ENCODE measurements at regions not wholly inside any gene's neighbourhood (a gene's known extent, or its start where the extent isn't known, plus 50 kb on each side); places are given as distances from the start of the nearest gene placed in this dataset.

- no peak overlapping the region for H3K4me3 Mint-ChIP-seq
- Histone ChIP-seq H3K9me3 (ENCODE audit: control insufficient read depth, low read depth, low read length) (no peaks in the 10 kb centered on the region), H3K23me2 (ENCODE audit: insufficient read length, low read depth, low read length, poor library complexity, severe bottlenecking) (no peaks in the 10 kb centered on the region), H2BK12ac (ENCODE audit: insufficient read length, low read depth, low read length) (no peak overlapping the region), H2AFZ (ENCODE audit: low read length) (no peak overlapping the region), H3K9ac (ENCODE audit: extremely low read depth, insufficient read length, low read length) (no peak overlapping the region), H4K91ac (ENCODE audit: insufficient read length, low read depth, low read length) (no peak overlapping the region), H3K23ac (ENCODE audit: insufficient read length, low read depth, low read length) (no peak overlapping the region), H4K20me1 (ENCODE audit: control insufficient read depth, insufficient read depth, insufficient read length) (no peaks in the 10 kb centered on the region), H2BK20ac (ENCODE audit: low read depth, low read length, poor library complexity, severe bottlenecking) (no peak overlapping the region), H3K27me3 (ENCODE audit: insufficient read depth, low read length) (no peaks in the 10 kb centered on the region), H3K18ac (ENCODE audit: insufficient read length, low read depth, low read length) (no peak overlapping the region), H2BK15ac (ENCODE audit: low read depth, low read length) (no peak overlapping the region), H3T11ph (ENCODE audit: low read length) (no peak overlapping the region), H3K79me2 (ENCODE audit: insufficient read depth, low read length) (no peaks in the 10 kb centered on the region), H2BK5ac (ENCODE audit: insufficient read length, low read length) (no peak overlapping the region), H3K4ac (ENCODE audit: low read depth, low read length) (no peak overlapping the region), H3K14ac (ENCODE audit: insufficient read depth, low read length) (no peak overlapping the region), H4K8ac (replicated peaks; ENCODE audit: insufficient read length, low read depth, low read length) (no peak overlapping the region), H3K27ac (ENCODE audit: insufficient read length, low read depth, low read length) (no peak overlapping the region), H4K5ac (ENCODE audit: insufficient read length, low read depth, low read length) (no peak overlapping the region), H2BK120ac (ENCODE audit: low read depth, low read length, poor library complexity, severe bottlenecking) (no peak overlapping the region), H3K4me2 (ENCODE audit: insufficient read depth, insufficient read length, low read length) (no peak overlapping the region), H3K56ac (ENCODE audit: insufficient read length, low read depth, low read length) (no peak overlapping the region), H3K4me1 (ENCODE audit: insufficient read depth, low read length) (peaks cover 4% of the 10 kb centered on the region; the same call in 1 of the 2 replicates), H3K79me1 (ENCODE audit: insufficient read depth, low read depth, low read length, poor library complexity, severe bottlenecking) (no peaks in the 10 kb centered on the region), H2AK5ac (ENCODE audit: insufficient read length, low read length) (no peak overlapping the region)
- no peak for TF ChIP-seq CTCF (conservative IDR thresholded peaks at IDR 0.05)
- DNase-seq = no peak
- no peak overlapping the region for H3K27ac Mint-ChIP-seq
- H3K36me3 Mint-ChIP-seq (ENCODE audit: insufficient read depth in 1 of 3, low read depth in 3 of 3) = peaks cover 10 to 19% (median 14%) of the 10 kb centered on the region in 3 experiments
- no peaks in the 10 kb centered on the region for H3K27me3 Mint-ChIP-seq (ENCODE audit: low read depth)
- WGBS (ENCODE audit: extremely low coverage, insufficient read length, low lambda C conversion rate) = no CpG with 5 or more reads among the region's 1 CpG
- H3K9me3 Mint-ChIP-seq = peaks cover 18 to 23% of the 10 kb centered on the region in 2 experiments
- H3K4me1 Mint-ChIP-seq = peaks cover 12 to 14% of the 10 kb centered on the region in 2 experiments
These were observed 514.3 kb downstream of the GBA3 start for GRCh38 chr4:23207059-23207458.
